Posterior cingulate gyrus (tissue), 11 donors: ENCODE measurements at regions not wholly inside any gene's neighbourhood (a gene's known extent, or its start where the extent isn't known, plus 50 kb on each side); places are given as distances from the start of the nearest gene placed in this dataset.
A peak's percentile ranks its signal among the peaks of the same experiment; 100 is the strongest.

ENCODE experiments used
- DNase-seq, 10 donors: peaks; one replicate each; pipeline versions ENCODE4 v3.0.0 to v3.0.0-alpha.2; 2020 to 2021; ENCODE audit warnings: mixed read lengths in 3 of 10
- intact Hi-C: fragments of 100-400 bp; cut with DNase I; formaldehyde crosslinking; loops from one replicate; pipeline ENCODE4 v1.15.1; 2023

DNA sequence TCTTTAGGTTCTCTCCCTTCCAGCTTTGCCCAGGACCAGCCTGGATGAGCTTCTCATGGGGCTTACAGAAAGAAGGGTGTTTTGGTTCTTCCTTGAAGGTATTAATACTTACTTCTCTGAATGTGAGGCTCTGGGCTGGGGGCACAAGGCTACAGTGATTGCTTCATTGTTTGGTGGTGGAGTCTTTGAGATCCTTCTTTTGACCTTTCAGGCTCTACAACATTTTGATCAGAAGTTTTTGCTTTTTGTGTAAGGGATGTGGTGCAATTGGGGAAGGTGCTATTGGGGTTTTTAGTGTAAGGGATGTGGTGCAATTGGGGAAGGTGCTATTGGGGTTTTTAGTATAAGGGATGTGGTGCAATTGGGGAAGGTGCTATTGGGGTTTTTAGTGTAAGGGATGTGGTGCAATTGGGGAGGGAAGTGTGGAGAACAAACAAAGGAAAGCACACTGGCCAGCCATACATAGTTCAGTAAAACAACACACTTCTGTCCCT is 103.6 kb upstream of the IVNS1ABP start:
- DNase-seq = no peak
- intact Hi-C loops = no loop called here

DNA sequence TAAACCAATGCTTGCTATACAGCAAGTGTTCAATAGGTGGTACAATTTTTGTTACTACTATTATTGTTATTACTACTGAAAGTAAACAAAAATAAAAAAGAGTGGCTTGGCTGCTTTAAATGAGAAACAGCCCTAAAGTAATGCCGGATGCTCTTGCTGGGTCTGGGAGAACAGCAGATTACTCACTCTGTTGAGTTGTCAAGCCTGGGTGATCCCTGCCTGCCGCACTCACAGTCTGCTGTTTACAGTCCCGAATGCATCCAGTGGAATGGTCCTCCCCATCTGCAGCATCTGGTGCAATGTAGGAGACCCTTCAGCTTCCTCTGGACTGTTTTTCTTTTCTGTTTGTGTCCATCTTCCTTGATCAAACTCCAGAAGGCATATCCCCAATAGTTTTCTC is 102.7 kb upstream of the IVNS1ABP start:
- intact Hi-C loops = no loop called here
- no peak for DNase-seq

DNA sequence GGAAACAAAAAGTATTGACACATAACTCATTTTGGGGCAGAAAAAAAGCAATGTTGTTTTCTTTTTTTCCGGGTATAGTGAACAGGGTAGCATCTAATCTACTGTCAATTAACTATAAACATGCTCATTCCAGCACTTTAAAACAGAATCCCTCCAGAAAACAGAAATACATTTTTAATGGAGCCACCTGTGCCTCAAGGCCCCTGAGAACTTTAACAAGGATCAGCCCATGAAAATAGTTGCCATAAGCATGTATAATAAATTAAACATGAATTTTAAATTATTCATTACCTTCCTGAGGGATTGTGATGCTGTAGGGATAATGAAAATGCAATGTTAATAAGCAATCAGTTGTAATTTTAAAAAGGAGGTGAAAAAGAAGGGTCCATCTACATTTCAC is 101.4 kb upstream of the IVNS1ABP start:
- intact Hi-C loops = no loop called here

DNA sequence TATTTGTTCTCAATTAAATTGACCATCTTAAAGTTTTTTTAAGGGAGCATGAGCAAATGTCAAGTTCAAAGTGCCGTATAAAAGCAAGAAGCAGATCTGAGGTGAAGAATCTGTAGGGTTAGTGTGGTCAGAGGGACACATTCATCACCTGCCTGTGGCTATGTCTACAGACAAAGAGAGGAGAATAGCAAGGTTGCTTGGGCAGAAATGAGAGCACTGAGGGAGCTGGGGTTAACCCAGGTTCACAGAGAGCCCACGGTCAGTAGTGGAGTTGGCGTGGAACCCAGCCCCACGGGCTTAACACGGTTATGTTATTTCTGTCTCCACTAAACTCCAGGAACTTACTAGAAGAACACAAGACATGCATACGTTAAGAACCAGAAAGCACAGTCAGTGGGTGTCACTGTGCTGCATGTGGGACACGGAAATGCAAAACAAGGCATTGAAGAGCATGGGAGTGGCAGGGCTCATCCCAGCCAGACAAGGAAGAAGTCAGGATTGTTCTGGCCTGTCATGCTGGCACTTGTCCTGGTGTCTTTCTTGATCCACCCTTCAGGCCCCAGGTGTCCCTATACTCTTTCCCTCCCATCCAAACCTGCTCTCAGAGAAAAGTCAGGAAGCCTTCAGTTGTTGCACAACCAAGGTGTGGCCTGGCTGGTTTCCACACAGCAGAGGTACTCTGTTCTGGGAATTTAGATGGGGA is 95.5 kb upstream of the IVNS1ABP start:
- intact Hi-C loops = no loop called here
- no peak for DNase-seq

More for the DNA sequence above, 101.4 kb upstream of the IVNS1ABP start:
- no peak for DNase-seq

DNA sequence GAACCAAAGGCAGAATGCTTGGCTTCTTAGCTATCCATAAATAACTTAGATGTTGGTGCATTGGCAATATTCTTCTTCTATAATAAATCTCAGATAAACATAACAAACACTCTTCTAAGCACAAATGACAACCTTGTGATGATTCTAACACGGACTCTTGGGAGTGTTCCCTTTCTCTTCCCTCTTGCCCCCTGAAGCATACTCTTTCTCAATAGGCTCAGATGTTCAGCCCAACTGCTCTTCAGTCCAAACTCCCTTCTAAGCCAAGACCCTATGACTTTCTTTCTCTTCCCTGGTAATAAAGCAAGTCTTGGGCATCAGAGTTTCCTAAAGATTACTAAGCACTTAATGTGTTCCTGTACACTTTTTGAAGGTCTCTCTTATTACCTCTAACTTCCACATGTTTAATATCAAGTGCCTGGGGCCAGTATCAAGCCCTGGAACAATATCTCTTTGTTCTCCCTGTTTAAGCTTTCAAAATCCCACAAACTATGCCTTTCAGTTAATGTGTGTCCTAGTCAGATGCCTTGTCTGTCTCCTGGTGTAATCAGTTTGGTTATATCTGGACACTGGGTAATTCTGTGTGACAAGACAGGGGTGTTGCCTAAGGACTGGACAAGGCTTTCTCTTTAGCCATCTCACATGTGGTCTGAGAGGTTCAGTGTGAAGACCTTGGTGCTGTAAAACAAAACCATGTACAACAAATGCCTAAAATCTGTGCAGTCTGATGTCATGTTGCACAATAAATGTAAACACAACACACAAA is 92.9 kb upstream of the IVNS1ABP start:
- no peak for DNase-seq
- intact Hi-C loops = no loop called here

DNA sequence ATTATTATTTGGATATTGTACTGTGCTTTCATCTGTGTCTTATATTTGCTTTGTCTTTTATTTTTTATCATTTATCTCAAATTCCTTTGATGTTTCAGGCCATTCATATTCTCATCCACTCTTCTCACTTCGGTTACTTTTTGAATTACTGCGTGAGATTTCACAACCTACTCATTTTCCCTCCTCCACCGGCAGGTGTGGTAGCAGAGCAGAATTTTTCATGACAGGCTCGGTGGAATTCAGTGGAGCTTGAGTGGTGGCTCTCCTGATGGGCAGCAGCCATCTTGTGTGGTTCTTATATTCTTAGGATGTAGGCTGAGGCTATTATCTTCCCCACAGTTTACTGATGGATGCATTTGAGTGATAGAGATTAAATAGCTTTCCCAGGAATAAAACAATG is 92.3 kb upstream of the IVNS1ABP start:
- intact Hi-C loops = no loop called here
- no peak for DNase-seq

DNA sequence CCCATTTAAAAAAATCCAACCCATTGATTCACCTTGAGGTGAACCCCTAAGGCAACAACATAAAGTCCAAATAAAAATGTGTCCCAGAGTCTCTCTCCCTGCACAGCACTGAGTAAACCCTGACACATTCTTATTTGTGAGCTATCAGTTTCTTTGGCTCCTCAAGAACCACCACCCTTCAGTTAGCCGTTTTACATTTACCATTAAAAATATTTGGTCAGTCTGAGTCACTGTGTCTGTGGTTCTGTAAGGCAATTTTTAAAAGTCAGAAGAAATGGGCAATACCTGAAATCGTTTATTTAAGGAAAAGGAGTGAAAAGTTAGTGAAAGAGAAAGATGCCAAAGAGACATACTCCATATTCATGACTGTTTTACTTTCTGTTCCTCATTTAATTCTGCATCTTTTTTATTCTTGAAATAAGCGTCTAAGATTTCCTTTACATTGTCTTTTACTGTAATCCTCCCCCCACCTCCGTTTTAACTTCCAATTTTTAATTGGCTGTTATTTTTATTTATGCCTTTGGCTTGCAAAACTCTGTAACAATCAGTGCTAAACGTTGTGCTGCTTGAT is 91.7 kb upstream of the IVNS1ABP start:
- intact Hi-C loops = no loop called here
- DNase-seq = no peak

DNA sequence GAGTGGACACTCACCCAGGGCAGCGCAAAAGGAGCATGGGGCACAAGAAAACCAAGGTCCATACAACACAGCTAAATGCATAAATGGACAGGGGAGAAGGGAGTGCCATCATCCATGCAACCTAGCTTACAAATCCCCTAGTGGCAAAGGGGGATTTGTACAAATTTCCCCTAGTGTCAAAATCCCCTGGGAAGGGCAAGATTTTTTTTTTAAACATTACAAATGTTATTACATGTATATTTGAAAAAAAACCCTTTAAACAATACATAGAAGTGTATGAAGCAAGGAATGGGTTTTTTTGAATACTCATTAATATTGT is 89.6 kb upstream of the IVNS1ABP start:
- intact Hi-C loops = no loop called here
- DNase-seq = no peak

DNA sequence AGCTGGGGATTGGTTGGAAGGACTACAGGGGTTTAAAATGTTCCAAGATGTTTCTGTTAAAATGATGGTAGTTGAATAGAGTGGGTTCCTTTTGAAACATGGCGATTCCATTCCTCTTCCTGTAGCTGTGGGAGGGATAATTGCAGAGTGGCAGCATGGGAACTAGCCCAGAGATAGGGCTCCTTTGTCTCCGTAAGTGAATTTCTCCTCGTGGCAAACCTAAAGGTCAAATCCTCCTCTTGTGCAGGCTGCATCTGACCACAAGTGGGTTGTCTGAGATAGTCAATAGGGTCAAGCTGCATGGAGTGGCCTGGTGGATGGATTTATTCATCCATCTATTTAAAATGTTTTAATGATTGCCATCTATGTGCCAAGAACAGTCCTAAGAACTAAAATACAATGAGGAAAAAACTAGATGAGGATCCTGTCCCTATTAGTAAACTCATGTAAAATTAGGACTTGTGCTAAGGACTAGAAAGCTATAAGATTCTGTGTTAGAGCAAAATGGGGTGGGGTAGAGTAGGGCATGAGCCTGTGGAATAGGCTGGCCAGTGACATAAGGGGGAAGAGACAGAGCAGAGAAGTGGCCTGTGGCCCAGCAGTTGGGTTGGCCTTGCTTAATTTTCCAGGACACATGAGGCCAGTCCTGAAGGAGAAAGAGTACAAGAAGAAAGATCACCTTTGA is 89.1 kb upstream of the IVNS1ABP start:
- no peak for DNase-seq
- intact Hi-C loops = no loop called here

DNA sequence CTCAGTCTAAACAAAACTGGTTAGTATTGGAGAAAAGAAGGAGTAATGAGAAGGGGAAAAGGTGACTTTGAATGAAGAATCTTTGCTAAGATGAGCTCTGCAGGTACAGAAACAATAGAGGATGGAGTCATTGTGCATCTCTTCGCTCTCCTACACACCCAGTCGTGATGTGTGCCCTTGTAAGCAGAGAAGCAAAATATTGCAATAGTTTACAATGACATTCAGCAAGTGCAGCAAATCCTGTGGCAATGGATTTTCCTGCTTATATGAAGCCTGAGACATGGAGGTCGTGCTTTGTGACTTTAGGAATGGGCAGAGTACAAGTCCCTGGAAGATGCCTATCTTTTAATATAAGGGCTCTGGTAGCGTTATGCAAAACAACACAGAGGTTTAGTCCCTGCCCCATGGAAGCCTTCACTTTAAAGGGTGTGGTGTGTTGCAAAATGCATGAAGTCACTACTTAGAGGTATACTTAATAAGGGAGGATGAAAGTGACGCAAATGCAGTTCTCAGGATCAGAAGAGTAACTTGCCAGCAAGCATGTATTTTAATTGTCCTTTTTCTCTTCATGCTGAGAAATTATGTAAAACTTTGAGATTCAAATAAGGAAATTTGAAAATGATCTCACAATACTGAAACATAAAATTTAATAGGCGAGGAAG is 88.0 kb upstream of the IVNS1ABP start:
- no peak for DNase-seq
- intact Hi-C loops = no loop called here

DNA sequence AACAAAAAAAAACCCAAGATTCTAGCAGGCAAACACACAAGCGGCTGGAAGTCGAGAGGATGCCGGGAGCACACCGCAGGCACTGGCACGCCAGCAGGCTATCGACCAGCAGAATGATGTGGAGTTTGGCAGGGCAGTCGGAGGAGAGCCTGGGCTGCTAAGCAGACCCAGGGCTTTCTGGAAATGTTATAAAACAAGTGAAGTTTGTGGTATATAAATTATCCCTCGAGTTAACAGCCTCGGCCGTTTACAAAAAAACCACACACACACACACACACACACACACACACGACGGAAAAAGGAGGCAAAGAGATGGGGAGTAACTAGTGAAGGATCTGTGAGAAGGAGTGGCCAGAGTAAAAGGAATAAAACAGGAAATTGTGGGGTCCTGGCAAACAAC is 87.2 kb upstream of the IVNS1ABP start:
- intact Hi-C loops = no loop called here
- peak in 5 of 10 donors; percentile 13 to 69 (median 54) for DNase-seq

DNA sequence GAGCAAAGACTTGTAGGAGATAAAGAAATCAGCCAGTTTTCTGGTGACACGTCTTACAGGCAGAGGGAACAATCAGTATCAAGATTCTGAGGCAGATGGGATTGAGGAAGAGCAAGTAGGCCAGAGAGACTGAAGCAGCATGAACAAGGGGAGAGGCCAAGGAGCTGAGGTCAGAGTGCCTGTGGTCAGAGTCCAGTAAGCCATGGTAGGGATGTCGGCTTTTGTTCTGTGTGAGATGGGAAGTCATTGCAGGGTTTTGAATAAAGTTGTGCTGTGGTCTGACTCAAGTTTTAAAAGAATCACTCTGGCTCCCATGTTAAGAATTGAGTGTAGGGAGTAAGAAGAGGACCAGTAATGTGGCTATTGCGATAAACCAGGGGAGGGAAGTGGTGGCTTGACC is 85.9 kb upstream of the IVNS1ABP start:
- intact Hi-C loops = no loop called here
- DNase-seq = no peak

DNA sequence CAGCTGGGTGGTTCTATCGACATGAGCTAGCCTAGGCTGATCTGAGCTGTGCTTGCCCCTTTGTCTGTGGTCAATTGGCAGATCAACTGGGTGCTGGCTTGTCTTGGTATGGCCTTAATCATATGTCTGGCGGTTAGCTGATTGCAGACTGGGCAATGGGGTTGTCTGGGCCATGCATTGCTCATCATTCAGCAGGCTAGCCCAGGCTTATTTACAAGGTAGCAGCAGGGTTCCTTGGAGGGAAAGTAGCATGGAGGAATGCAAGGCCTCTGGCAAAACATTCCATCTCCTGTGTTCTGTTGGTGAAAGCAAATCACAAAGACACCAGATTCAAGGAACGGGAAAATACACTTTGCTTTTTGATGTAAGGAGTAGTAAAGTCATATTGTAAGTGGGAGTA is 84.0 kb upstream of the IVNS1ABP start:
- no peak for DNase-seq
- intact Hi-C loops = no loop called here

DNA sequence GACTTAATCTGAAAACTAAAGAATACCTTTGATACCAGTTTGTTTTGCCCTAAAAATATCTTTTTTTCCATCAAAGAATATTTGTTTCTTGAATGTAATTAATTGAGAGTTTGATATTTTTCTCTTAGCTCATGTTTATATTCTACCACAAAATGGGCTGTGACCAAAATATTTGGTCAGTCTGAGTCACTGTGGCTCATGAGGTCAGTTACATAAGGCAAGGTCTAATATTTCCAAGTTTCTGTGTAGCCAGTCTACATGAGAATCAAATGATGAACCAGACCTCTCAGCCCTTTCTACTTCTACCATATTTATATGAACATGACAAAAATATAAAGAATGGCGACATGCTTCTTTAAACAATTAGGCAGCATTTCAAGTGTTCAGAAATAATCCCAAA is 83.0 kb upstream of the IVNS1ABP start:
- no peak for DNase-seq
- intact Hi-C loops = no loop called here

DNA sequence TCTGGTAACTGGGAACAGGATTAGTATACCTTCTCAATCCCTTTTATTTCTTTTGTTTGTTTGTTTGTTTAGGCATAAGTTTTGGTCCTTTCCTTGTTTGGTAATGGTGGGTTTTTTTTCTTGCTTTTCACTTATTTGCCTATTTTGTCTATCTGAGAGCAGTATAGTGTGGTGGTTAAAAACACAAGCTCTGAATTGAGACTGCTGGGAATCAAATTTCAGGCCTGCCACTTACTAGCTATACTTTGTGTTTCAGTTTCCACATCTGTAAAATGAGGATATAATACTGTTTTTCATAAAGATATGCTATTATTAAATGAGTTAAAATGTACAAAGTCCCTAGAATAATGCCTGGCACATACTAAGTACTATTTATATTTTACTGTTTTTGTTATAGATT is 81.6 kb upstream of the IVNS1ABP start:
- intact Hi-C loops = no loop called here
- DNase-seq = no peak

DNA sequence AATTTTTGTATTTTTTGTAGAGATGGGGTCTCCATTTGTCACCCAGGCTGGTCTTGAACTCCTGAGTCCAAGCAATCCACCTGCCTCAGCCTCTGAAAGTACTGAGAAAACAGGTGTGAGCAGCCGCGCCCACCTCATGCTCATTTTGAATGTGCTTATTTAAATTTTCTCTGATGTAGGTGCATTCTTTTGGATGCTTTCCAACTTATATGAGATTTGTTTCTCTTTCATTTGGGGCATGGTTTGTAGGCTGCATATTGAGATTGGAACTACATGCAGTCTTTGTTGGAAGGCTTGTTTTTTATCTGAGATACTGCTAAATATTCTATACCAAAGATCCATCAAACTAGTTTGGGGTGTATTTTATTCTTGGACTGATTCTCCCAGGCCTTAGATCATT is 81.0 kb upstream of the IVNS1ABP start:
- intact Hi-C loops = no loop called here
- DNase-seq = no peak

DNA sequence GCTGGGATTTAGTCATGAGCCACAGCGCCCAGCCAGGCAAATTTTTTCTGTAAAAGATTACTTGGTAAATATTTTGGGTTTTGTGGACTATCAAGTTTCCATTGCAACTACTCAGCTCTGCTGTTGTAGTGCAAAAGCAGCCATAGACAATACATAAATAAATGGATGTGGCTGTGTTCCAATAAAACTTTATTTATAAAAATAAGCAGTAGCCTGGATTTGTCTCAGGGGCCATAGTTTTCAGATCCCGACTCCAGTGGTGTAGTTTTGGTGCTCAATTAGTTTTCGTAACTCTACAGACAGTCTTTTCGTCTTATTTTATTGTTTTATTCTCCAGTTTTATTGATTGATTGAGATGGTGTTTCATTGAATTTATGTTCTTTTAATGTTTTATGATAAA is 80.1 kb upstream of the IVNS1ABP start:
- intact Hi-C loops = no loop called here

DNA sequence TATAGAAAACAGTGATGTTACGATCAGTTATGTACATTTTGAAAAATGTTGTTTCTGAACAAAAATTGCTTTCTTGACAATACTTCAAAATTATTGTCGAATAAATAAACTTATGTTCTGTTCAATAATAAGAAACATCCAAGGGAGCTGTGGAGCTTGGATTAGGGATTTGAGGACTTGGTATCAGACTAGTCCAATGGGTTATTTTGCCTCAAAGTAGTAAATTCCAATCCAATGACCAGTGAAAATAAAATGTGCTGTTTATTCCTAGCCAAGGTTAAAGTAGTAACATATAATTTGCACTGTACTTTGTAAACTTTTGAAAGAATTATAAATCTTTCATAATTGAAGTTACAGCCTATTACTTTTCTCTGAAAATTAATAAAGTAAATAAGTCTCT is 79.1 kb upstream of the IVNS1ABP start:
- DNase-seq = no peak
- intact Hi-C loops = no loop called here

More for the DNA sequence above, 80.1 kb upstream of the IVNS1ABP start:
- no peak for DNase-seq

DNA sequence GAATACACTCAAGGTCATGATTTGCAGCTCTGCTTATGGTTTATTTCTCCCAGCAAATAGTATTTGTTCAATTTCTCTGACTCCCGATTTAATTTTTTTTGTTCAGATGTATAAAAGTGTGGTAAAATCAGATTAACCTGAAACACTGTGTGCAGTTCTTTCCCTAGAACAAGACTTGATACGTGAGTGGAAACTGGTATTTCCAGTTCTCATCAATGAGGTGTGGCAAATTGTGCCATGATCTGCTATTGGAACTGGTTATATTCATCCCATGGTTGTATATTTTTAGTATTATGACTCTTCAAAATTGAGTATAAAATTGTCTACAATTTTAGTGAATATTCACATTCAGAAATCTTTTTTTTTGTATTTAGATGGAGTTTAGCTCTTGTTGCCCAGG is 76.8 kb upstream of the IVNS1ABP start:
- intact Hi-C loops = no loop called here
- no peak for DNase-seq

DNA sequence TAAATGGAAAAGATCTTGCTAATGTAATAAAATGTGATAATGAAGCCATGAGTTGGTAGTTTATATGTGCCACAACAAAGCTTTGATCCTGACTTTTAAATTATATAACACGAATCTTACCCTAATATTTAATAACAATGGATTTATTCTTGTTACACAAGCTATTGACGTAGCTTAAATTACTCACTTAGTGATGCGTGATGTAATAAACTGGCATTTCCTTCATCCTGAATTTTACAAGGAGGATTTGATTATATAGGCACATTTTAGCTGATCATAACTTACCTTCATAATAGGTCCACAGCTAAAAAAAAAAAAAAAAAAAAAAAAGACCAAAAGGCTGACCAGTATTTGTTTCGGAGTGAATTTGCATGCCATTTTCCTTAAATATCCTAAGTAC is 76.2 kb upstream of the IVNS1ABP start:
- DNase-seq = no peak
- intact Hi-C loops = no loop called here

DNA sequence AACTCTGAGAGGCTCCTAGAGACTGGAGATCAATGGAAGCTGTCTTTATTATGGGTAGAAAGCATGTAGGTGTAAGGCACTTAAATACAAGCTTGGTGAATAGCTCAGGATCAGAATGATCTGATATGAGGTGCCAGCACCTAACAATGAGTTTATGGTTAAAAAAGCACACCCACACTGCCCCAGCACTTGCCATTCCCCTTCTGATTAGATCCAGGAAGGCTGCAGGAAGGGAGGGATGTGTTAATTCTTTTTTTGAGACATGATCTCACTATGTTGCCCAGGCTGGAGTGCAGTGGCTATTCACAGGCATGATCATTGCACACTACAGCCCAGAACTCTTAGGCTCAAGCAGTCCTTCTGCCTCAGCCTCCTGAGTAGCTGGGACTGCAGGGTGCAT is 71.8 kb upstream of the IVNS1ABP start:
- DNase-seq = no peak
- intact Hi-C loops = no loop called here
